ENCODE measurements at regions not wholly inside any gene's neighbourhood (a gene's known extent, or its start where the extent isn't known, plus 50 kb on each side); places are given as distances from the start of the nearest gene placed in this dataset.

- no peak overlapping the region for H3K4me3 Mint-ChIP-seq (ENCODE audit: unreplicated experiment)
- TF ChIP-seq CTCF (IDR thresholded peaks at IDR 0.05; ENCODE audit: partially characterized antibody, unreplicated experiment), result no peak
- no peaks in the 10 kb centered on the region for H3K9me3 Mint-ChIP-seq (ENCODE audit: unreplicated experiment)
- H3K27ac Mint-ChIP-seq (ENCODE audit: unreplicated experiment), result no peak overlapping the region
- H3K27me3 Mint-ChIP-seq (ENCODE audit: unreplicated experiment), result peaks cover 4% of the 10 kb centered on the region
- DNase-seq, result no peak
- peaks cover 3% of the 10 kb centered on the region for H3K4me1 Mint-ChIP-seq (ENCODE audit: low read depth, unreplicated experiment)
- no peaks in the 10 kb centered on the region for H3K36me3 Mint-ChIP-seq (ENCODE audit: unreplicated experiment)
Observed at GRCh38 chr7:3210531-3210930, 90.5 kb upstream of the SDK1 start.

GRCh38 chr7:3214090-3214413 is 87.0 kb upstream of the SDK1 start:
- H3K27ac Mint-ChIP-seq (ENCODE audit: unreplicated experiment), result no peak overlapping the region
- H3K4me1 Mint-ChIP-seq (ENCODE audit: low read depth, unreplicated experiment), result no peaks in the 10 kb centered on the region
- peaks cover 1% of the 10 kb centered on the region for H3K27me3 Mint-ChIP-seq (ENCODE audit: unreplicated experiment)
- no peak for DNase-seq
- H3K4me3 Mint-ChIP-seq (ENCODE audit: unreplicated experiment), result no peak overlapping the region
- H3K9me3 Mint-ChIP-seq (ENCODE audit: unreplicated experiment), result no peaks in the 10 kb centered on the region
- TF ChIP-seq CTCF (IDR thresholded peaks at IDR 0.05; ENCODE audit: partially characterized antibody, unreplicated experiment), result no peak
- H3K36me3 Mint-ChIP-seq (ENCODE audit: unreplicated experiment), result no peaks in the 10 kb centered on the region

- Mint-ChIP-seq H3K4me3 (ENCODE audit: unreplicated experiment) (no peak overlapping the region), H3K9me3 (ENCODE audit: unreplicated experiment) (no peaks in the 10 kb centered on the region), H3K36me3 (ENCODE audit: unreplicated experiment) (peaks cover 5% of the 10 kb centered on the region)
Observed at GRCh38 chr7:3215624-3216585, 85.1 kb upstream of the SDK1 start.

GRCh38 chr7:3217166-3217565 is 83.9 kb upstream of the SDK1 start:
- peaks cover 2% of the 10 kb centered on the region for H3K4me1 Mint-ChIP-seq (ENCODE audit: low read depth, unreplicated experiment)
- no peak overlapping the region for H3K4me3 Mint-ChIP-seq (ENCODE audit: unreplicated experiment)
- H3K27me3 Mint-ChIP-seq (ENCODE audit: unreplicated experiment), result no peaks in the 10 kb centered on the region
- H3K36me3 Mint-ChIP-seq (ENCODE audit: unreplicated experiment), result peaks cover 5% of the 10 kb centered on the region
- H3K27ac Mint-ChIP-seq (ENCODE audit: unreplicated experiment), result no peak overlapping the region
- H3K9me3 Mint-ChIP-seq (ENCODE audit: unreplicated experiment), result no peaks in the 10 kb centered on the region
- no peak for TF ChIP-seq CTCF (IDR thresholded peaks at IDR 0.05; ENCODE audit: partially characterized antibody, unreplicated experiment)
- no peak for DNase-seq

More at GRCh38 chr7:3215624-3216585, 85.1 kb upstream of the SDK1 start:
- H3K27ac Mint-ChIP-seq (ENCODE audit: unreplicated experiment), result no peak overlapping the region
- no peak for DNase-seq
- H3K27me3 Mint-ChIP-seq (ENCODE audit: unreplicated experiment), result no peaks in the 10 kb centered on the region
- H3K4me1 Mint-ChIP-seq (ENCODE audit: low read depth, unreplicated experiment), result no peaks in the 10 kb centered on the region
- no peak for TF ChIP-seq CTCF (IDR thresholded peaks at IDR 0.05; ENCODE audit: partially characterized antibody, unreplicated experiment)
